ENCODE measurements at regions not wholly inside any gene's neighbourhood (a gene's known extent, or its start where the extent isn't known, plus 50 kb on each side); places are given as distances from the start of the nearest gene placed in this dataset.
"Not testable (repeated sequence)": the region's sequence is repeated elsewhere in the genome, so short reads cannot be mapped to it uniquely, and the experiment has no call there.

DNA sequence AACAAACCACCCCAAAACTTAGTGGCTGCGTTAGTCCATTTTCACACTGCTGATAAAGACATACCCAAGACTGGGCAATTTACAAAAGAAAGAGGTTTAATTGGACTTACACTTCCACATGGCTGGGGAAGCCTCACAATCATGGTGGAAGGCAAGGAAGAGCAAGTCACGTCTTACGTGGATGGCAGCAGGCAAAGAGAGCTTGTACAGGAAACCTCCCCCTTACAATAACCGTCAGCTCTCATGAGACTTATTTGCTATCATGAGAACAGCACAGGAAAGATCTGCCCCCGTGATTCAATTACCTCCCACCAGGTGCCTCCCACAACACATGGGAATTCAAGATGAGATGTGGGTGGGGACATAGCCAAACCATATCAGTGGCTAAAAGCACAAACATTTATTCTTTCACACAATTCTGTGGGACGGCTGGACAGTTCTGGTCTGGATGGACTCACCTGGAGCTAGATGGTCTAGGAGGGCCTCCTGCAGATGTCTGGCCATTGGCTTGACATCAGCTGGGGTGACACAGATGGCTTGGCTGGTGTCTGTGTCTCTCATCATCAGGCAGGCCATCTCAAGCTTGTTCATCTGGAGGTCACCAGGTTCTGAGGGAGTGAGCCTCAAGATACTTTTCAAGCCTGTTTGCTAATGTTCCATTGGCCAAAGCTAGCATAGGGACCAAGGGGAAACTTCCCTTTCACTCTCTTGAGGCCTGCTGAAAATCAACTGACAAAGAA lies 104.1 kb downstream of the SMIM20 start:
- TF ChIP-seq, protein P1, sequence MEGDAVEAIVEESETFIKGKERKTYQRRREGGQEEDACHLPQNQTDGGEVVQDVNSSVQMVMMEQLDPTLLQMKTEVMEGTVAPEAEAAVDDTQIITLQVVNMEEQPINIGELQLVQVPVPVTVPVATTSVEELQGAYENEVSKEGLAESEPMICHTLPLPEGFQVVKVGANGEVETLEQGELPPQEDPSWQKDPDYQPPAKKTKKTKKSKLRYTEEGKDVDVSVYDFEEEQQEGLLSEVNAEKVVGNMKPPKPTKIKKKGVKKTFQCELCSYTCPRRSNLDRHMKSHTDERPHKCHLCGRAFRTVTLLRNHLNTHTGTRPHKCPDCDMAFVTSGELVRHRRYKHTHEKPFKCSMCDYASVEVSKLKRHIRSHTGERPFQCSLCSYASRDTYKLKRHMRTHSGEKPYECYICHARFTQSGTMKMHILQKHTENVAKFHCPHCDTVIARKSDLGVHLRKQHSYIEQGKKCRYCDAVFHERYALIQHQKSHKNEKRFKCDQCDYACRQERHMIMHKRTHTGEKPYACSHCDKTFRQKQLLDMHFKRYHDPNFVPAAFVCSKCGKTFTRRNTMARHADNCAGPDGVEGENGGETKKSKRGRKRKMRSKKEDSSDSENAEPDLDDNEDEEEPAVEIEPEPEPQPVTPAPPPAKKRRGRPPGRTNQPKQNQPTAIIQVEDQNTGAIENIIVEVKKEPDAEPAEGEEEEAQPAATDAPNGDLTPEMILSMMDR (IDR thresholded peaks at IDR 0.05; ENCODE audit: poor library complexity), result not testable (repeated sequence)
- TF ChIP-seq EZH2 (IDR thresholded peaks at IDR 0.05; ENCODE audit: borderline replicate concordance), result not testable (repeated sequence)

Measured in hepatocyte (in vitro differentiated cells).